Prostate gland (tissue), 2 donors: ENCODE measurements at regions not wholly inside any gene's neighbourhood (a gene's known extent, or its start where the extent isn't known, plus 50 kb on each side); places are given as distances from the start of the nearest gene placed in this dataset.

Experiments used
- POLR2A ChIP-seq: fragments of 450-650 bp; IDR thresholded peaks from one replicate; pipeline ENCODE4 v1.6.1; 2016; ENCODE audit warnings: antibody characterized with exemption, mild to moderate bottlenecking
- POLR2AphosphoS5 ChIP-seq: sonication (generic); formaldehyde crosslinking; IDR thresholded peaks from one replicate; pipeline ENCODE4 v1.6.1; 2017; ENCODE audit warnings: antibody characterized with exemption
- TF ChIP-seq, protein P1 (sequence below), 4 experiments: fragments of 200-600 bp in 2 of 4; fragments of 450-650 bp in 2 of 4; sonication (generic) in 2 of 4; IDR thresholded peaks; 1 replicate in 3 of 4; 2 replicates in 1 of 4; pipeline ENCODE4 v1.5.1; 2016 to 2019; ENCODE audit warnings: antibody characterized with exemption in 4 of 4, mild to moderate bottlenecking in 2 of 4, moderate library complexity in 2 of 4

DNA sequence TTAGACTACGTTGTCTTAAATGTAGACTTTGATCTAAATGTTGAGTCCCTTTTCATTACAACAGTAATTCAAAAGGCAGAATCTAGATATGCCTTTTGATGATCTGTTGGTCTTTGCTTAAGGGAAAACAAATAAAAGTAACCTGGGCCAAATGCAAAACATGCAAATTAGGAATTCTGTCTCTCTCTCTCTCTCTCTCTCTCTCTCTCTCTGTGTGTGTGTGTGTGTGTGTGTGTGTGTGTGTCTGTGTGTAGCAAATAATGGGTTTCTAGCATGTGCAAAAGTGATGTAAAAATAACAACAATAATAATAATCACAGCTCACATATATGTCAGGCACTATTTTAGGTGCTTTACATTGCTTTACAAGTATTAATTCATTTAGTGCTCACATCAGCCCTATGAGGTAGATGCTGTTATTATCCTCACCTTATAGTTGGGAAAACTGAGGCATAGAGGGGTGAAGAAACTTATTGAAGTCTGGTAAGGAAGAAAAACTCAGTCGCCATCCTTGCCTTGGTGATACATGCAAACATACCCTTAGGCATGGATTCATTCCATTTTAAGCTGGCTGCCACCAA lies 160.3 kb upstream of the ZNF217 start:
- TF ChIP-seq, protein P1, sequence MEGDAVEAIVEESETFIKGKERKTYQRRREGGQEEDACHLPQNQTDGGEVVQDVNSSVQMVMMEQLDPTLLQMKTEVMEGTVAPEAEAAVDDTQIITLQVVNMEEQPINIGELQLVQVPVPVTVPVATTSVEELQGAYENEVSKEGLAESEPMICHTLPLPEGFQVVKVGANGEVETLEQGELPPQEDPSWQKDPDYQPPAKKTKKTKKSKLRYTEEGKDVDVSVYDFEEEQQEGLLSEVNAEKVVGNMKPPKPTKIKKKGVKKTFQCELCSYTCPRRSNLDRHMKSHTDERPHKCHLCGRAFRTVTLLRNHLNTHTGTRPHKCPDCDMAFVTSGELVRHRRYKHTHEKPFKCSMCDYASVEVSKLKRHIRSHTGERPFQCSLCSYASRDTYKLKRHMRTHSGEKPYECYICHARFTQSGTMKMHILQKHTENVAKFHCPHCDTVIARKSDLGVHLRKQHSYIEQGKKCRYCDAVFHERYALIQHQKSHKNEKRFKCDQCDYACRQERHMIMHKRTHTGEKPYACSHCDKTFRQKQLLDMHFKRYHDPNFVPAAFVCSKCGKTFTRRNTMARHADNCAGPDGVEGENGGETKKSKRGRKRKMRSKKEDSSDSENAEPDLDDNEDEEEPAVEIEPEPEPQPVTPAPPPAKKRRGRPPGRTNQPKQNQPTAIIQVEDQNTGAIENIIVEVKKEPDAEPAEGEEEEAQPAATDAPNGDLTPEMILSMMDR (IDR thresholded peaks at IDR 0.05), result no peak
- TF ChIP-seq POLR2AphosphoS5 (no peak), POLR2A (no peak)
